ENCODE measurements at regions not wholly inside any gene's neighbourhood (a gene's known extent, or its start where the extent isn't known, plus 50 kb on each side); places are given as distances from the start of the nearest gene placed in this dataset.
"Not testable (repeated sequence)": the region's sequence is repeated elsewhere in the genome, so short reads cannot be mapped to it uniquely, and the experiment has no call there.

DNA sequence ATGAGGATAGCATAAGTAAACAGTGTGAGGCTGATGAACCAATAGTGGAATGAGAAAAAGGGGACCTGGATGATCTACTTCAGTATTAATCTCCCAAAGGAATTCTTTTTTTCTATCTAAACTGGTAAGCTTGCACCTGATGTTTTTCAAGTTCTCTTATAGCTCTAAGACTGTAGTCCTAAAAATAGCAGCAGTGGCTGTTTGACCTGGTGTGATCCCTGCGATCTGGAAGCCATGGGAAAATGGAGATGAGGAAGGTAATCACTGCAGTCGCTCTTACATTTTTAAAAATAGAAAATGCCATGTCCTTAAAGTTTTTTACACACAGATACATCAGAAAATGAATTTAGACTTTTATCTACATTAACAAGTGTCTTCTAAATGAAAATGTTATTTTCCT, 926.4 kb upstream of the SLC35B3 start:
- DNase-seq = no peak

DNA sequence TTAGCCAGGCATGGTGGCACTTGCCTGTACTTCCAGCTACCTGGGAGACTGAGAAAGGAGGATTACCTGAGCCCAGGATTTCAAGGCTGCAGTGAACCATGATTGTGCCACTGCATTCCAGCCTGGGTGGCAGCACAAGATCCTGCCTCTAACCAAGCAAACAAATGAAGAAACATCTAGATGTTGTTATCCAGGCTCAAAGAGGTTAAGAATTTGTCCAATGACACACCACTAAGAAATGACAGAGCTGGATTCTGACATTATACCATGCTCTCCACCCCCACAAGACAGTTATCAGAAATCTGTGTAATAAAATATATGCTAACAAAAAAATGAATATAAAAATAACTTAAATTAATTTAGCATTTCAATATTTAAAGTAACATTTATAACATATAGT, 925.5 kb upstream of the SLC35B3 start:
- no peak for DNase-seq

DNA sequence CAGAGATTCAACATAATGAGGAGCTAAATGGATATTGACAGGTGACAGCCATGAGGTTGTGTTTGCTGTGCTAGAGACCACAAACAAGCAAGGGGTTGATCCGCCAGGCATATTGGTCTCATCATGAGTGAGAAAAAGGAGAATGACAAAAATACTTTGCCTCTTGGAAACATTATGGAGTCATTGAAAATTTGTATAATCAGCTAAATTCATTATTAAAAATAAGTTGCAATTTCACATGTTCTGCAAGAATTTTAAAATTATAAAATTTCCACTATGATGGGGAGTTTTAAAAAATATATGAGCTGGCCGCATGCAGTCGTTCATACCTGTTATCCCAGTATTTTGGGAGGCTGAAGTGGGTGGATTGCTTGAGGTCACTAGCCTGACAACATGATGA, 912.3 kb upstream of the SLC35B3 start:
- no peak for DNase-seq

DNA sequence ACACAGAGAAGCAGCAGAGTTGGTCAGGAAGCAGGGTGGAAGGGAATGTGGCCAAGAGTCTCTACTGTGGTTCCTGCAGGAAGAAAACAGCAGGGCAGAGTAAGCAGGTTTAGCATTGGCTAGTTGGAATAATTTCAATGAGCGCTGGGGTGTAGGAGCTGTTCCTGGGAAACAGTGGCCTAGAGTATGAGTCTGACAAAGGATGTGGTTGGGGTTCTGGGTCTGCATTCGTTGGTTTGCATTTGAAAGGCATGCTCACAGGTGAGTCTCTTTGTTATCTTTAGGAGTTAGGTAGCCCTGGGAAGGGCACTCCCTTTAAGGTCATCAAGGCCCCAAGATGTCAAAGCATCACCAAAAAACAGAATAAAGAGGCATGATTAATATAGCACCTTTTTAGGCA, 911.6 kb upstream of the SLC35B3 start:
- no peak for DNase-seq

DNA sequence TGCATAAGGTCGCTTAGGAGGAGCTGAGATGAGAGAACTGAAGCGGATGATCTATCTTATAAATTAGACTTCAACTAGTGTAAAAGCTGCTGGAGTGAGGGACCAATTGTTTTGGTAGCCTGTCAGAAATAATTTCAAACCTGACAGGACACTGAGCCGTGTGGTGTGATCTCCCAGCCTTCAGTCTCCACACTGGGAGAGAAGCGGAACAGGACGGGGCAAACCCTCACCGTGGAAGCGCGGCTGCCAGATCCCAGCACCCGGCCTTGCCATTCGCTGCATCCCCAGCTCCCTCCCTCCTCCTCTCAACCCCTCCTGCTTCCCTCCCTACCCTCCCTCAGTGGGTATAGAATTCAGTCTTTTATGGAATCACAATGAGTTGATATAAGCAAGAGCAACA, 900.1 kb upstream of the SLC35B3 start:
- DNase-seq = no peak

DNA sequence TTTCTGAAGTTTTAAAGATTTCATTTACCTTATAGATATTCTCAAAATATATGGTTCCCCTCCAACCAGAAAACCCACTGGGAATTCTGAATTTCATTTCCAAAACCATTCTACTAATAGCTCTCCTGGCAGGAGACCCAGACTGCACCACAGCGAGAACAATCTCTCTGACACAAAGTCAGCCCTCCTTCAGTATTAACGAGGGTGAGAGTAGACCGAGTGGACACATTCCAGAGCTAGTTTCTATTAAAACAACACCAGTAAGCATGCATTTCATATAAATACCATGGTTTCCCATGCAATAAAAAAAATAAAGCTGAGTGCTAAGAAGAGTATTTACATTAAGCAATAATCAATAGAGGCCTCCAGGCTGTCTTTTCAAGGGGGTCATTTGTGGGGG, 899.6 kb upstream of the SLC35B3 start:
- no peak for DNase-seq

DNA sequence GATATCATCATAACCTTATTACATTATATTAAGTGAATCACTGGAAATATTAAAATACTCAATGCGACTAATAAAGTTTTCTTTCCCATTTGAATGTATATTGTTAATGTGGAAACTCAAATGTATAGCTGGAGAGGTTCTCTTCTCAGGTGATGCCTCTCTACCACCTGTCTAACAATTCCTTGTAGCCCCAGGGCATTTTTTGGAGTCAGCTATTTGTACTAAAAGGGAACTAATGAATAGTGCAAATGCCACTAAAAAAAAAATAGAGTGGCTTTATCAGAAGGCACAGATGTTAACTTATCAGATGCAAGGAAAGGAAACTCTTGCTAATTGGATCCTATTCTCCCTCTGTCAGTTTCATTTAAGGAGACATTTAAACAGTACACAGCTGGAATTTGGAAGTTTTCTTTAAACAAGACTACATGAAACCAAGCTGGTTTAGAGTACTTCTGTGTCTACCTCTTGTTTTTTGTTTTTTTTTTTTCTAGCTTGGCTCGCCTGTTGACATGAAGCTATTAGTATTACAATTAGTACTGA, 897.0 kb upstream of the SLC35B3 start:
- no peak for DNase-seq

DNA sequence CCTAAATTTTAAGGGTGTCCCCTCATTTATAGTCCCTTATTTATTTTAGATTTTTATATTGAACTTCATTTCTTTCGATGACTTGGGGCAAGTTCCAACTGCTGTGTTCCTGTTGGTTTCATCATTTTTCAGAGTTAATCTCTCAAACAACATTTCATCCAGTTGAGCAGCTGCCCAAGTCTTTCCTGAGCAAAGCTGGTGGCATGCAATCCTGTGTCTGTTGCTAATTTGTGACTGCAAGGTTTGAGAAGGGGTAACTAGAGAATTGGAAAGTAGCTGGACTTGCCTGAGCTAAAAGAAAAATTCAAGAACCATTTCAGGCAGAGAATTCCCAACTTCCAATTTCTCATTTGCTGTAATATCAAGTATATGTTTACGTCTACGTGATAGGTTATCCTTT, 881.5 kb upstream of the SLC35B3 start:
- no peak for DNase-seq

DNA sequence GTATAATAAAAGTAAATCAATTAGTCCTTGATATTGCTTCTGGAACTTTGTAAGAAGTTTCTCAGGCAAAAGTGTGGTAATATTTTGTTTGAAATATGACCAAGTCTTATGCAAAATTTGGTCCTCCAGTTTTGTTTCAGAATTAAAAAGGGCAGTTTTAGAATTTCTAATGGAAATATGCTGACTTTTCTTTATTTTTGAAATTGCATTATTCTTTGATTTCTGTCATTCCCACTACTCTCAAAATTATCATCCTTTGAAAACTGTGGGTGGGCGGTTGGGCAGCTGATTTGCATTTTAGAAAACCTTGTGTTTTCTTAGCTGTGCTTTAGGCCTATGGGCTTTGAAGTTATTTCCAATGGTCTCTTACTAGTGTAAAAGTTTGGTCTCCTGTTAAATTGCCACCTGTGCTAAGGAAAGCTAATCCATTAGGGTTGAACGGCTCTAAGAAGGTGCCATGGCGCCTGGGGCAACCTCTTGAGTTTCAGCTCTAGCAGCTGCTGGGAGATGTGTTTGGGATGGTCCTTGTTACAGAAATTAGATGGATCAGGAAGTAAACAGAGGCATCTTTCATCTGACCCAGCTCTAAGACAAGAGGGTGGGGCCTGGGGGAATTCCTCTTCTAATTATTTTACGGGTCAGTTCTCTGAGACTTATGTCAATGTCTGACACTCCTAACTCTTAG, 880.8 kb upstream of the SLC35B3 start:
- DNase-seq = no peak

DNA sequence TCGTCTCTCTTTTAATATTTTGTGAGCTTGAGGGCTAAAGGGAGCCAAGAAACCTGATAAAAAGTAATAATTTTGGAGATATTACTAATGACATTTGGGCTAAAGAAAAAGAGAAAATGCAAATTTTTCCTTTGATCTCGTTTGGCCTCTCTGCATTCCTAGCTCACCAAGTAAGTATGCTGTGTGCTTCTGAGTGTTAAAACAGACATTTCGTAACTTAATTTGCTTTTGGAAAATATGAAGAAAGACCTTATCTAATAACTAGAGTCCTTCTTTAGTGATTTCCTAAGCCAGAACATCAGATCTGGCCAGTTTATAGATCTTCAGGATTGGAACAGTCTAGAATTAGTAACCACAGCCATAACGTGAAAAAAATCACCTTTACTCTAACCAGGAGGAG, 872.9 kb upstream of the SLC35B3 start:
- no peak for DNase-seq

DNA sequence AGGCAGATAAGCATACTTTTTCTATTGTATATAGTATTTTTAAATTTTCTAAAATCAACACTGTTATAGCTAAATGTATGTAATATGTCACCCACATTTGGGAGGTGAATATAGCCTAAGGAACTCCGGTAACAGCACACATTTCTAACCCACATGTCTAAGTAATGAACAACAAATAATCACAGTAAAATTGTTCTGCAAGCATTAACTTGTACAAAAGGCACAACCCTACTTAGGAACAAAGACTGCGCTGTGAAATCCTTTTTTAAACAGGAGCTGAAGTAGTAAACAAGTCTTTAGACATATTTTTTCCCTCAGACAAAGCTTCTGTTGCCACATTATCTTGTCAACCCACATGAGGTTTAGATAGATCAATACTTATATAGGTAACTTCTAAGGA, 872.4 kb upstream of the SLC35B3 start:
- no peak for DNase-seq

DNA sequence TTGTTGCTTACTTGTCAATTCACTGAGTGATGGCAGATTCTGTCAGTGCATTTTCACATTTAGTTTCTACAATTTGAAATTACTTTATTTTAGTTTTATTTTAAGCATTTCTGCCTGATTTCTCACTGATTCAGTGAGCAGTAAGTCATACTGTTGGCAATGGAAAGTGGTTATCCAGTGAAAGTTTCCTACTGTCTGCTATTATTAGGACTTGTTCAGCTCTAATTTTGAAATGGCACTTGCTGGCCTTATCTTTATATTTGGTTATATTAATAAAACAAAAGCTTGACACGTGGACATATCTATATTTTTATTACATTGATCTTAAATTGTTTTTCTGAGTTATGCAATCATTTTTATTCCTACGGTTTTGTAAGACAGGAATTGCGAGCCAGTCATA, 871.8 kb upstream of the SLC35B3 start:
- no peak for DNase-seq

DNA sequence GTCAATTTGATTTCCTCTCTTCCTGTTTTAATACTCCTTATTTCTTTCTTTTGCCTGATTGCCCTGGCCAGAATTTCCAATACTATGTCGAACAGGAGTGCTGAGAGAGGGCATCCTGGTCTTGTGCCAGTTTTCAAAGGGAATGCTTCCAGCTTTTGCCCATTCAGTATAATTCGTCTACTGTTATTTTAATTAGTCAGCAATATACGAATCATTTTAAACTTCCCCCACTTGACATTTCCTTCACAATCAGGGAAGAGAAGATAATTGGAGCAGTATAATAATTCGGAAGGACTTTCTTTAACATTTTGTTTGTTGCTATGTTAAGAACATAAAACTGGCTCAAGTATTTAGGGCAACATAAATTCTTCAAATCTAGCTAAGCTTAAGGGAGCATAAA, 860.3 kb upstream of the SLC35B3 start:
- no peak for DNase-seq

DNA sequence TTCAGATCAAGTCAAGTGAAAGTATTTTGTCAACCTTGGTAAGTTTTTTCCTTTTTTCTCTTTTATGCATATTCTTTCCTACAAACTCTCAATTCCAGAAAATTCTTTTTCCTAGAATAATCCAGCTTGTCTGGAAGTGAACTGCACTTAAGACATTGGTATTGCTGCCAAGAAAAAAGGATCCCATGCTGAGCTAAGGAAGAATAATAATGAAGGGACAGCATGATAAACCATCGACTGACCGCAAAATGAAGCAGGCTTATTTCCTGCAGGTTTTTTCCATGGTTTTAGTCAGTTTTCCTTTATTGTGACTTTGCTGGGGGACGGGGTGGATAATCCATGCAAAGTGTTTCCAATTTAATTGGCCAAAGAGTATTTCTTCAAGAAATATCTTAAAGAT, 857.6 kb upstream of the SLC35B3 start:
- DNase-seq = no peak

DNA sequence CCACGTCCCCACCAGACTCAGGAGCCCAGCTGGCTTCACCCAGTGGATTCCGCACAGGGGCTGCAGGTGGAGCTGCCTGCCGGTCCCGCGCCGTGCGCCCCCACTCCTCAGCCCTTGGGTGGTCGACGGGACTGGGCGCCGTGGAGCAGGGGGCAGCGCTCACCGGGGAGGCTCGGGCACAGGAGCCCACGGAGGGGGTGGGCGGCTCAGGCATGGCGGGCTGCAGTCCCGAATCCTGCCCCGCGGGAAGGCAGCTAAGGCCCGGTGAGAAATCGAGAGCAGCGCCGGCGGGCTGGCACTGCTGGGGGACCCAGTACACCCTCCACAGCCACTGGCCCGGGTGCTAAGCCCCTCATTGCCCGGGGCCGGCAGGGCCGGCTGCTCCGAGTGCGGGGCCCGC, 855.0 kb upstream of the SLC35B3 start:
- not testable (repeated sequence) for DNase-seq

DNA sequence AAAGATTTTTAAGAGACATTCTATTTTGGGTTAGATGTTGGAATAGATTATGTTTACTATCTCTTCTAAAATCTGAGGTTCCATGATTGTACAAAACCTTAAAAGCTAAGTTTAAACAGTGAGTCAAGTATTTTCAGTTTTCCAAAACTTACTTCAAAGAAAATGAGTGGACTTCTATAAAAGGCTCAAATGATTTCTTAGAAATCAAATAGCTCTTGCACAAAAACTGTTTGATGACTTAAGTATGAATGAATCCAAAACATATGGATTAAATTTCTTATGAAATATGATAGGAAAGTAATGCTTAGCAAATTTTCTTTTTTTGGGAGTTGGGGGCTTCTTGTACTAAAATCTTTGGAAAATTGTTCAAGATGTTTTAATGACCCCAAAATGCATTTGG, 837.3 kb upstream of the SLC35B3 start:
- DNase-seq = no peak

DNA sequence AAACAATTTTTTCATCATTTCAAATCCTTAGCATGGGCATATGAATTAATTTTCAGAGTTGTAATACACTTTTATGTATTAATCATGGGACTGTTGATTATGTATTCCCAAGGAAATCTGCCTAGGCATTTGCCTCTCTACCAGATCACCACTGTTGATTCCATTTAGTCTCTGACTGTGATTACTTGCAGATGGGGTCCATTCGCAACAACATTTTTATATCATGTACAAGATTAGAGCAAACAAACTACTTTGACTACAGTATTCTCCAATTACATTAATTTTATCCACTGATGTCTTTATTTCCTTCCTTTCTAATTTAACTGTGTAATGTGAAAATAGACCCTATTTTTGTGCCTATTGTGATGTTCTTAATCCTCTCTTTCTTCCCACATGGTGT, 831.4 kb upstream of the SLC35B3 start:
- DNase-seq = no peak

DNA sequence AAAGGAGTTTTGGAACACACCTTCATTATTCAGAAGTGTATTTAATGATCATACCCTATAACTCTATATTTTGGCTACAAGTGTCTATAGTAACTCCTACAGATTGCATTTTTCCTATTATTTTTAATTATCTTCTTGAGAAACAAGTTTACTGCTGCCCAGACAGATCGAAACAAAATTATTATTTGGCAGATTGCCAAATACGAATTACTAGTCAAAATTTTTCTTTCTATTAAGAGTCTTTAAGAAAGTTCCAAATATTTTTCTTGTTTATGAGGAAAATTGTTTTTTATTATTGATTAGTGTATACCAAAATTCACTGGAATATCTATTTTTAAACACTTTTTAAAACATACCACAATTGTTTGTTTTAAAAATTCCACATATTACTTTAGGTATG, 821.9 kb upstream of the SLC35B3 start:
- no peak for DNase-seq

DNA sequence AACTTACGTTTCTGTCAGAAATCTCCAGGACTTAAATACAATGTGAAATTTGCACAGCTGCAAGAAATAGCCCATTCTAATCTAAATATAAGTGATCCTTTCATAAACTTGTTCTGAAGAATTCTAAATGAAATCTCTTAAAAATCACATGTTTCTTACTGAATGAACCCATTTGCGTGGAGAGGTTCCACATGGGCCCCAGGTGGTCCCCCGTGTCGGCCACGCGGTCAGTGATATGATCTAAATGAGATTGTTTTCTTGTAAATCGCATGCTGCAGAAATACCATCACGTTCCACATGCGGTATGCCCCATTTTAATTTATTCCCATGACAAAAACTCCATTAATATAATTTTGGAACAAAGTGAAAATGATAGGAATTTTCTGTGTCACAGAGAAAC, 818.9 kb upstream of the SLC35B3 start:
- DNase-seq = no peak

DNA sequence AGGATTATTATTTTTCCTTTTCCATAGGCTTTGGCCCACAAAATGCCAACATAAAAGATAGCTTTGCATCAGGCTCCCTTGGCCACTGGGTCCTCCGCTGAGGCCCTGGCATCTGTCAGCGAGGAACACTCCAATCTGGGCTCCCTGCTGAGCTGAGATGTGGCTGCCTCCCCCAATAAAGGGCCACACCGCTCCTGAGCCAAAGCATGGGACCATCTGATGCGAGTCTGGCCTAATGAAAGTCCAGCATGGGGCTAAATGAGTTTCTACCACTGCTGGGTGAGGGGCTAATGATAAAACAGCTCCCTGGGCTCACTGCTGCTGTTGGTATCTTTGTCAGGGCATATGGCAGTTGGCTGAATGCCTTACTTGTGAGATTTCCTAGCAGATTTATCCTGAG, 817.5 kb upstream of the SLC35B3 start:
- DNase-seq = no peak

DNA sequence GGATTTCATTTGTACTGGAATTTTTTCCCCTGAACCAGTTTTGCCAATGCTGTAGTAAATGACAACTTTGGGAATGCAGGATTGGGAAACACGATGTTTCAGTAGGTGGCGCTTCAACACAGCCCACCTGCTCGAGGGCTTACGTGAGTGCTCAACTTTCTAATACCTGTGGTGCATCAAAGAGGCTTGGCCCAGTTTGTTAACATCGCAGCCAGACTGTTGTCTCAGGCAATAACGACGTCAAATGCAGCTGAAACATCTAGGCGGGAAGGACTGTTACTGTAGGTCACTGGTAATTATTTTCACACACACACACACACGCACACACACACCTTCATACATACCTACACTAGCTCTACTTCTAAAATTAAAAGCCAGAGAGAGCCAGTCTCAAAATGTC, 815.5 kb upstream of the SLC35B3 start:
- no peak for DNase-seq

DNA sequence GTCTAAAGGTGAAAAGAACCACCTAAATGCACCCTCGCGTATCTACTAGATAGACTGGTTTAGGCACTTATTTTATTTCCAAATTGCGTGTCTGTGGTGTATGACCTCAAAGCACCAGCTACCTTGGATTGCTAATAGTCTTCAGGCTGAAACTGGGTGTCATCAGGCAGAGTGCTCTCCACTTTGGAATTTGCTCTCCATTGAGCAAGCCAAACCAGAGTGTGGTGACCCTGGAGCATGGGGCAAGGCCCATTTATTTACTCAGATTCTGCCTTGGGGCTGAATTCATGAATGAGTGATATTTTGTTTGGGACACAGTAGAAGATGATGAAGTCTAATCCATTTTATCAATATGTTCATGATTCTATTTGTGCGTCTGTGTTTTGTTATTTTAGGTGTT, 812.8 kb upstream of the SLC35B3 start:
- no peak for DNase-seq

DNA sequence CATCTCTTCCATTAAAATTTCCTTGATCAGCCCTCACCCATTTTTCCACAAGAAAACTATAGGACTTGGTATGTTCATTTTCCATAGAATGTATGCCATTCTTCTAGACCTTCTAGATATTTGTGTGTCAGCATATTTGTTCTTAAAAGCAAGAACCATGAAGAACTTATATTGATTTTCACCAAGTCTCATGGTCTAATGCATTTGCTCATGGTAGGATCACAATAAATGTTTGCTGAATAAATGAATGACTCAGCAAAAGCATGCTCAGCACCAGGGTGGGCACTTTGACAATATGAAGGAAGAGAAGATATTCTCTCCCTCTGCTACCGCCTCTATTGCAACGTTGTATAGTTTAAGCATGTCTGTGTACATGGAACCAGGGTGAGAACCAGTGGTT, 805.5 kb upstream of the SLC35B3 start:
- no peak for DNase-seq

DNA sequence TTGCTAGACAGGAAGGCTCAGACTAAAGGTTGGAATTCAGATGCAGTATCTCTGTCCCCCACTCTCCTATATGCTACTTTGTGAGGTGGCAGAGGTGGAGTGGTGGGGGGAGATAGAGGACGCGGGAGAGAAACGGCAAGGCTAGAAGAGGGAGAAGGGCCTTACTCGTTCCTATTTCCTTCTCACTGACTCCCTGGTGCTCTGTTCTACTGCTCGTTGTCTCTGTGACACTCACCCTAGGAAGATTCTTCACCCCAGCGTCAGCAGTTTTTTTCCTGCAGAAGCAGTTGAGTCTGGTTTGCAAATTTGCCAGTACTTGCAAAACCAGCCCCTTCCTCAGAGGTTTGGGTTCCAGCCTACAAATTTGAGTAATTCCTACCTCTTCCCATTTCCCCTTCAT, 801.1 kb upstream of the SLC35B3 start:
- no peak for DNase-seq

DNA sequence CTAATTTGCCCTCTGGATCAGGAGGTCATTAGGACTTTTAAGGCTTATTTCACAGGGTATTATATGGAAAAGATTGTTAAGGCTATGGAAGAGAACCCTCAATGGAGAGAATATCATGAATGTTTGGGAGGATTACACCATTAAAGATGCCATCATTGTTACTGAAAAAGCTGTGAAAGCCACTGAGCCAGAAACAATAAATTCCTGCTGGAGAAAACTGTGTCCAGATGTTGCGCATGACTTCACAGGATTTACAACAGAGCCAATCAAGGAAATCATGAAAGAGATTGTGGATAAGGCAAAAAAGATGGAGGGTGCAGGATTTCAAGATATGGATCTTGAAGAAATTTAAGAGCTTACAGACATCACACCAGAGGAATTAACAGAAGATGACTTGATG, 798.3 kb upstream of the SLC35B3 start:
- no peak for DNase-seq

DNA sequence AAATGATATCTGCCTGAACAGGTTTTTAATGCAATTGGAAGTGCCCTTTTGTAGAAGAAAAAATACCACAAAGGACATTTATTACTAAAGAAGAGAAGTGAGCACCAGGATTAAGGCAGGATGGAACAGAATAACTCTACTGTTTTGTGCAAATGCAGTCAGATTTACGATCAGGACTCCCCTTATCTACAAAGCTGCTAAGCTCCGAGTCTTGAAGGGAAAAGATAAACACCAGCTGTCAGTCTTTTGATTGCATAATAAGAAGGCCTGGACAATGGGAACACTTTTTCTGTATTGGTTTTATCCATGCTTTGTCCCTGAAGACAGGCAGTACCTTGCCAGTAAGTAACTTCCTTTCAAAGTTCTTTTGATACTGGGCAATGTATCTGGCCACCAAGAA, 797.9 kb upstream of the SLC35B3 start:
- no peak for DNase-seq
